Memory B cell (primary cell): ENCODE measurements at regions not wholly inside any gene's neighbourhood (a gene's known extent, or its start where the extent isn't known, plus 50 kb on each side); places are given as distances from the start of the nearest gene placed in this dataset.
"Not testable (repeated sequence)": the region's sequence is repeated elsewhere in the genome, so short reads cannot be mapped to it uniquely, and the experiment has no call there.

Experiments used
- ATAC-seq: fragments of 150-1000 bp; cut with Tn5 transposase; 2 replicates; pipeline ENCODE4 v1.10.0; 2021; ENCODE audit warnings: low read depth, mild to moderate bottlenecking, moderate library complexity
- DNase-seq, 2 donors: peaks; one replicate each; pipeline ENCODE4 v3.0.0; 2022; ENCODE audit warnings: low spot score in 2 of 2
- H3K27ac Mint-ChIP-seq: one replicate; pipeline ENCODE4 v1.8.0; 2022; ENCODE audit warnings: mild to moderate bottlenecking, moderate library complexity, mixed read lengths
- H3K27me3 Mint-ChIP-seq: one replicate; pipeline ENCODE4 v1.8.0; 2022; ENCODE audit warnings: mixed read lengths
- H3K36me3 Mint-ChIP-seq: one replicate; pipeline ENCODE4 v1.8.0; 2022; ENCODE audit warnings: mild to moderate bottlenecking, mixed read lengths
- H3K4me1 Mint-ChIP-seq: one replicate; pipeline ENCODE4 v1.8.0; 2022; ENCODE audit warnings: mixed read lengths
- H3K4me3 Mint-ChIP-seq: one replicate; pipeline ENCODE4 v1.8.0; 2022; ENCODE audit warnings: mild to moderate bottlenecking, moderate library complexity, mixed read lengths
- H3K9me3 Mint-ChIP-seq: one replicate; pipeline ENCODE4 v1.8.0; 2022; ENCODE audit warnings: mixed read lengths

DNA sequence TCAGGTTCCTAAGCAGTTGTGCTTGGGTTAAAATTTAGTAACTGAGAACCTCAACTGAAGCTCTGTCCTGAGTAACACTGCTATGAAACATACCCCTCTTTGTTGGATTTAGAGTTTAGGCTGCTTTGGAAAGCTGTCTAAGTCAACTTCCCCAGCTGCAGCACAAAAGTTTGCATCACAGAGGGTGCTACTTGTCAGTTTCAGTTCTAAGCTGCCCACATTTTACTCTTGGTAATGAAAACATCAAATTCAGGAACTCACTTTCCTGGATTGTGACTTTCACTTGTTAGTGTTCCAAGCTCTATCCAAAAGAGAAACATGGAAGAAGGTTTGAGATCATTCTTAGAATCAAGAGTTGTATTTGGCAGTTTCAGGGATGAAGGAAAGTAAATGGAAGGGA lies 191.7 kb upstream of the NFIA start:
- DNase-seq (no peak), ATAC-seq (no peak)
- Mint-ChIP-seq H3K36me3 (no peaks in the 10 kb centered on the region), H3K27ac (no peak overlapping the region), H3K4me3 (no peak overlapping the region), H3K27me3 (no peaks in the 10 kb centered on the region), H3K4me1 (no peaks in the 10 kb centered on the region), H3K9me3 (no peaks in the 10 kb centered on the region)

DNA sequence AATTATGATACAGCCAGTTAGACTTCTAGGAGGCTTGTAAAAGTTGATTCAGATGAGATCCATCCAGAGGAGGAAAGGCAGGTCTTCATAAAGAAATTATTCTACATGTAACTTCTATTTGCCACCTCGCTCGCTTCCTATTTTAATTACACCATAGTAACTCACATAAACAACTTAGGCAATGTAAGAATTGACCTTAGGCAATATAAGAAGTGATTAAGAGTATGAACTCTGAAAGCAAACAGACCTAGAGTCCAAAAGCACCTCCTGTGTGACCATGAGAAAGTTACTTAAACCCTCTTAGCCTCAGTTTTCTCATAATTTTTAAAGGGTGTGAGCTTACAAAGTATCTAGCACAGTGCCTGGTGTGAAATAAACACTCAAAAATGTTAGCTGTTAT lies 192.7 kb upstream of the NFIA start:
- no peaks in the 10 kb centered on the region for H3K36me3 Mint-ChIP-seq

DNA sequence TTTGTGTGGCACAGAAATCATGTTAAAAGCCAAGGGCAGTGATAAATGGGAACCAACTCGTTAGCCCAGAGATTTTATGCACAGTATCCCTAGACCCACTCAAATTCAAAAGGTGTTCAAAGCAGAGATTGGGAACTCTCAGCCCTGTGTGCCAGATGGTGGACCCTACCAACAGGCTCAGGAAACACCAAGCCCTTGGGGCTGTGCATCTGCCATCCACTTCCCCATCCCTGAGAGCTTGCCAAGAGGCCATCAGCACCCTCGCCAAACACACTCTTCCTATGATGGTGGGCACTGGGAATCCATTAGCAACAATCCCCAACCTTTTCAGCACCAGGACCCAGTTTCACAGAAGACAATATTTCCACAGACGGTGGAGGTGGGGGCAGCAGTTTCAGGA lies 194.2 kb upstream of the NFIA start:
- Mint-ChIP-seq H3K9me3 (no peaks in the 10 kb centered on the region), H3K4me3 (no peak overlapping the region), H3K36me3 (no peaks in the 10 kb centered on the region), H3K27ac (no peak overlapping the region), H3K4me1 (no peaks in the 10 kb centered on the region), H3K27me3 (no peaks in the 10 kb centered on the region)
- DNase-seq (no peak), ATAC-seq (no peak)

More for the DNA sequence above, 192.7 kb upstream of the NFIA start:
- Mint-ChIP-seq H3K27me3 (no peaks in the 10 kb centered on the region), H3K9me3 (no peaks in the 10 kb centered on the region), H3K4me1 (no peaks in the 10 kb centered on the region), H3K4me3 (no peak overlapping the region), H3K27ac (no peak overlapping the region)
- ATAC-seq (no peak), DNase-seq (no peak)

DNA sequence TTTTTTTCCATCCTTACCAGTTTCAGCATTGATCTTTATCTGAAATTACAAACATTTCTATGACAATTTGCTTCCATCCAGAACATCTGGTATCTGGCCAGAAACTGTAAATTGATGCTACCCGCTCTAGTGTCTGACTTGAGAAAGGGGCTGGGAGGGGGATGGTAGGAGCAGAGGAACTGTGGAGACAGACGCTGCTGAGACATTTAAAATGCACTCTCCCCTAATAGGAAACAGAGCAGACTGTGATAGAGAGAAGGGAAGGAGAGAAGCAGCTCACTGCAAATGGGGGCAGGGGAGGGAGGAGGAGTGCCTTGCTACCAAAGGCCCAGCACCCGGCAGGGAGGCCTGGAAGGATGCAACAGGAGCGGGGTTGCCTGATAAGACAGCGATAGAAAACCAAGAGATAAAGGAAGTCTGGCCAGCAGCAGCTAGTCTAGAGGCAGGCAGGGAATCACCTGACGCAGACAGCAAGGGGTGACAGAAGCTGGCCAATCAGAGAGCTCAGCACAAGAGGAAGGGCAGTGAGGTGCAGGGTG lies 195.5 kb upstream of the NFIA start:
- Mint-ChIP-seq H3K27ac (no peak overlapping the region), H3K9me3 (no peaks in the 10 kb centered on the region), H3K4me3 (no peak overlapping the region), H3K36me3 (no peaks in the 10 kb centered on the region), H3K4me1 (no peaks in the 10 kb centered on the region), H3K27me3 (no peaks in the 10 kb centered on the region)
- ATAC-seq (no peak), DNase-seq (no peak)

DNA sequence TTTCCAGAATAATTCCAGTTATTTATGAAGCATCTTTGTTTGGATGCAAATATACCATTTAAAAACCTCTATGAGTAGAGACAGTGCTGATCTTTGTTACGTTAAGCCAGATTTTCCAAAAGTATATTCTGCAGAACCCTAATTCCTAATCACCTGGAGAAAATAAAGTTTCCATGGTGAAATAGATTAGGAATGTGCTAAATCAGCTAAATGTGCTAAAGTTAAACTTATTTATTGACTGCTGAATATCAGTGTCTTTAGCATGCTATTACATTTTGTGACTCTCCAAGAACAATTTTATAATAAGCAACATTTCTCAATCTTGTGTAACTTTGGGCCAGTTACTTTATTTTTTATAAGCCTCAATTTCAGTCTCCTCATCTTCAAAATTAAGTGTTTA lies 196.3 kb upstream of the NFIA start:
- Mint-ChIP-seq H3K27ac (no peak overlapping the region), H3K4me1 (no peaks in the 10 kb centered on the region), H3K27me3 (no peaks in the 10 kb centered on the region), H3K9me3 (no peaks in the 10 kb centered on the region), H3K4me3 (no peak overlapping the region), H3K36me3 (no peaks in the 10 kb centered on the region)
- no peak for ATAC-seq
- no peak for DNase-seq

DNA sequence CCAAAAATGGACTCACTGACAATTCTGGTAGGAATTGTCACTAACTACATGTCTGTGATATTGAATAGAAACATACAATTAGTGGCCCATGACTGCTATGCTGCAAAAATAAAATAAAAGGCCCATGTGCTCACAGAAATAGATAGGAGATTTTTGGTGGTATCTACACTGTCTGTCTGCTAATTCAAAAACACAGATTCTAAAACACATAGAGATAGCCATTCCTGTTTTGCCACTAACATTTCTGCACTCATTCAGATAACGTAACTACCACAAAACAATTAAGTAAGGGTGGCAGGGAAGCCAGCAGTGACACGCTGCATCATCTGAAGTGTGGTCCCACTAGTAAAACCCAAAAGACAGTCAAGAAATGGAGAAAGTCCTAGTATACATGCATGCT lies 202.2 kb upstream of the NFIA start:
- Mint-ChIP-seq H3K4me1 (no peaks in the 10 kb centered on the region), H3K9me3 (peaks cover 4% of the 10 kb centered on the region), H3K36me3 (no peaks in the 10 kb centered on the region), H3K4me3 (no peak overlapping the region), H3K27me3 (peaks cover 6% of the 10 kb centered on the region), H3K27ac (no peak overlapping the region)
- no peak for DNase-seq
- no peak for ATAC-seq

DNA sequence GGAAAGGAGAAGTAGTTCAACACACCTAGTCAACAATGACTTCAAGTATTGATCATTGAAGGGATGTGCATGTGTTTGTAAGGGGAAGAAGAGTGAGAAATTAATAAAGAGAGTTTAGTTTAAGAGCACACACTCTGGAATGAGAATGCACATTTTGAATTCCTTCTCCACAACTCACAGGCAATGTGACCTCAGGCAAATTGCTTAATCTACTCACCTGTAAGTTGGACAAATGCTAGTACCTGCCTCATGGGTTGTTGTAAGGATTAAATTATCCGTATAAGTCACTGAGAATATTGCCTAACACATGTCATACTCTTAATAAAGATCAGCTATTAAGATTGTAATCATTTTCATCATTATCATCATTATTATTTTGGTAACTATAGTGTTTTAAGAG lies 204.0 kb upstream of the NFIA start:
- Mint-ChIP-seq H3K27me3 (peaks cover 6% of the 10 kb centered on the region), H3K4me1 (no peaks in the 10 kb centered on the region), H3K9me3 (peaks cover 4% of the 10 kb centered on the region), H3K4me3 (no peak overlapping the region), H3K27ac (no peak overlapping the region), H3K36me3 (no peaks in the 10 kb centered on the region)
- DNase-seq, result no peak
- no peak for ATAC-seq

DNA sequence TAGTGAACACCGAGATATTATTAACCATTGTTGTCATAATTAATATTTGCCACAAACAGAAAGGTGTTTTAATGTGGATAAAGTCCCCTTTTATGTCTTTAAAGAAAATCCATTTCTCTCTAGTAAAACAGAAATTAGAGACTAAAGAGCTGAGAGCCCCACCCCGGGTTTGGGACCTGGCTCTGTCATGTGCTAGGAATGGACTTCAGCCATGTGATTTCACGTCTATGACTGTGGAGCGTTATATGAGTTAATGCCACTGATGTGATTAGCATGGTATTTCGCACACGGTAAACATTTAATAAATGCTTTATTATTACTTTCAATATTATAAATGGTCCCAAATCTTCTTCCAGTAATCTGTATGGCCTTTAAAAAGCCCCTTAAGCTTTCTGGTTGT lies 205.0 kb upstream of the NFIA start:
- no peaks in the 10 kb centered on the region for H3K4me1 Mint-ChIP-seq
- no peaks in the 10 kb centered on the region for H3K36me3 Mint-ChIP-seq
- H3K27ac Mint-ChIP-seq, result no peak overlapping the region
- DNase-seq, result no peak
- ATAC-seq, result no peak
- H3K27me3 Mint-ChIP-seq, result peaks cover 6% of the 10 kb centered on the region
- H3K4me3 Mint-ChIP-seq, result no peak overlapping the region
- H3K9me3 Mint-ChIP-seq, result peaks cover 4% of the 10 kb centered on the region

DNA sequence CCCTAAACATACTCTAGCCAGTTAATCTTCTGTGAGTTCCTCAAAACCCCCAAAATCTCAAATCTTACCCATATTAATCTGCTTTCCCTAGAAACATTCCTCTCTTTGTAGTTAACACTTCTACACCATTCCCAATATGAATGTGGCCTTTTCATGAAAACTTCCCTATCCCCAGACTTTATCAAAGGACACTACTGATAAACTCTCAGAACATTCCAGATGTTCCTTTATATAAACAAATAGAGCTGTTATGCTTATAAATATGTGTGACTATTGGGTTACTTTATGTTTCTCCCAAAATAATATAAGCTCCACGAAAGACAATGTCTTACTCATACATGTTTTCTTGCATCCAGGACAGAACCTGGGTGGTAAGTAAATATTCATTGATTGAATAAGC lies 205.4 kb upstream of the NFIA start:
- Mint-ChIP-seq H3K9me3 (peaks cover 4% of the 10 kb centered on the region), H3K27me3 (peaks cover 6% of the 10 kb centered on the region), H3K27ac (no peak overlapping the region), H3K36me3 (no peaks in the 10 kb centered on the region), H3K4me1 (no peaks in the 10 kb centered on the region), H3K4me3 (no peak overlapping the region)
- ATAC-seq (no peak), DNase-seq (no peak)

DNA sequence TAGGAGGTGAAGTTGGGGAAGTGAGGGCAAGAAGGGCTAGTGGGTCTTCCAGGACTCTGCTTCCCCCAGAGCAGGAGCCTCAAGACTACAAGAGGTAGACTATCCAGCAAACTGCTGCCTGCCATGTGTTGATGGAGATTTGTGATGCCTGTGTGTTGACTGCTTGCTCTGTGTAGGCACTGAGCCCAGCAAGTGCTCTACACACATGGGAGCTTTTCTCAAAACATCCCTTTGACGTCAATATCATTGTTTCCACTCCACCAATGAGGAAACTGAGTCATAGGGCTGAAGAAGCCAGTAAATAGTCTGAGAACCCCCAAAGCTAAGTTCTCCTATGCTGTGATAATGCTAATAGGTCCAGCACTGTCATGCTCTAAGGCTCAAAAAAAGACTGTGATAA lies 207.2 kb upstream of the NFIA start:
- Mint-ChIP-seq H3K4me1 (no peaks in the 10 kb centered on the region), H3K27me3 (peaks cover 8% of the 10 kb centered on the region), H3K27ac (no peak overlapping the region), H3K36me3 (no peaks in the 10 kb centered on the region), H3K4me3 (no peak overlapping the region), H3K9me3 (peaks cover 4% of the 10 kb centered on the region)
- DNase-seq (no peak), ATAC-seq (no peak)

DNA sequence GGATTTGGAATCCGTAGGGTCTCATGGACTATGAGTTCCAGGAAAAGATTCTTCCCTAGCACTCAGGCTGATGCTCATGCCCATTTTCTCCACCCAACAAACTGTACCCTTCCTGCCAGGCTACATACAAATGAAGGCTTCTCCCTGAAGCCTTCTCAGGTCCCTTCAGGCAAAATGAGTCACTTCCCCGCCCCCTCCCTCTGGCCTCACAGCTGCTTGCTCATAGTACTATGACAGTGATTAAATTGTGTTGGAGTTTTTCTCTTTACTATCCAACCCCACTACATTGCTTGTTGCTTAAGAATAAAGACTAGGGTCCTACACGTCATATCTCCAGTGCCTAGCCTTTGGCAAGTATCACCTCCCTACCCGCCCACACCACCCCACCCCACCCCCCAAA lies 207.6 kb upstream of the NFIA start:
- peaks cover 8% of the 10 kb centered on the region for H3K27me3 Mint-ChIP-seq
- no peak for ATAC-seq
- H3K4me3 Mint-ChIP-seq, result no peak overlapping the region
- no peaks in the 10 kb centered on the region for H3K36me3 Mint-ChIP-seq
- H3K4me1 Mint-ChIP-seq, result no peaks in the 10 kb centered on the region
- no peak overlapping the region for H3K27ac Mint-ChIP-seq
- peaks cover 4% of the 10 kb centered on the region for H3K9me3 Mint-ChIP-seq
- no peak for DNase-seq

DNA sequence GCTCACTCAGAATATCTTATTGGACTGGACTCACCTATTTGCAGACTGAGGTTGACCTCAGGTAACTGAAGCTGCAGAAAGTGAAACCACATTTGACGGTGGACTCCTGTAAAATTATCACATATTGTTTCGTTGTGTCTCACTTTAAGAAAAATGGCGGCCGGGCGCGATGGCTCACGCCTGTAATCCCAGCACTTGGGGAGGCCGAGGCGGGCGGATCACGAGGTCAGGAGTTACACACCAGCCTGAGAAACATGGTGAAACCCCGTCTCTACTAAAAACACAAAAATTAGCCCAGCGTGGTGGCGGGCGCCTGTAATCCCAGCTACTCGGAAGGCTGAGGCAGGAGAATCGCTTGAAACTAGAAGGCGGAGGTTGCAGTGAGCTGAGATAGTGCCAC lies 209.0 kb upstream of the NFIA start:
- not testable (repeated sequence) for H3K36me3 Mint-ChIP-seq, H3K4me3 Mint-ChIP-seq, DNase-seq, ATAC-seq, H3K27ac Mint-ChIP-seq, H3K27me3 Mint-ChIP-seq, H3K4me1 Mint-ChIP-seq, H3K9me3 Mint-ChIP-seq

DNA sequence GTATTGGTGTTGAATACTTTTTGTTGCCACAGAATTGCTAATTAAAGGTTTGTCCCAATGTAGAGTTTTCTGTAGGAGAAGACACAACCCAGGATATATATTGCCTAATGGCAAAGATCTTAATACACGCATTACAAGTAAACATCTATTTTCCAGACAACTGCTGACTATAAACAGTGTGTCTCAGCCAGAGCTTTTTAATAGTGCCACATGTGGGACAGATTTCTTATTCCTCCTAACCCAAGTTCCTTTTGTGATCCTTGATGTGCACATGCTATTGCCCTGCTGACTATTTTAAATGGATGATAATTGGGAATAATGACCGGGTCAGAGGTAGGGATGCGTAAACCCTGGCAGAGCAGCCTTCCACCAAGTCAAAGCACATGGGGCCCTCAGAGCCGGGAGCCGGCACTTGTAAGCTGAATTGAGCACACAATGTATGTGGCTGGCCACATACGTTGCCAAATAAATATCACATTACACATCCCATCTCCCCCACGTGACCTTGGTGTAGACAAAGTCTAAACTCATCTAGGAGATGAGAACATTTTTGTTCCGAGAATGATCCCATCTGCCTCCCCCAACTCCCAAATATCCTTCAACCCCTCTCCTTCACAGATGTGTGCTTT lies 209.8 kb upstream of the NFIA start:
- H3K4me1 Mint-ChIP-seq, result no peaks in the 10 kb centered on the region
- H3K27me3 Mint-ChIP-seq, result peaks cover 7% of the 10 kb centered on the region
- no peaks in the 10 kb centered on the region for H3K36me3 Mint-ChIP-seq
- ATAC-seq, result no peak
- H3K27ac Mint-ChIP-seq, result no peak overlapping the region
- DNase-seq, result no peak
- H3K4me3 Mint-ChIP-seq, result no peak overlapping the region
- peaks cover 4% of the 10 kb centered on the region for H3K9me3 Mint-ChIP-seq

DNA sequence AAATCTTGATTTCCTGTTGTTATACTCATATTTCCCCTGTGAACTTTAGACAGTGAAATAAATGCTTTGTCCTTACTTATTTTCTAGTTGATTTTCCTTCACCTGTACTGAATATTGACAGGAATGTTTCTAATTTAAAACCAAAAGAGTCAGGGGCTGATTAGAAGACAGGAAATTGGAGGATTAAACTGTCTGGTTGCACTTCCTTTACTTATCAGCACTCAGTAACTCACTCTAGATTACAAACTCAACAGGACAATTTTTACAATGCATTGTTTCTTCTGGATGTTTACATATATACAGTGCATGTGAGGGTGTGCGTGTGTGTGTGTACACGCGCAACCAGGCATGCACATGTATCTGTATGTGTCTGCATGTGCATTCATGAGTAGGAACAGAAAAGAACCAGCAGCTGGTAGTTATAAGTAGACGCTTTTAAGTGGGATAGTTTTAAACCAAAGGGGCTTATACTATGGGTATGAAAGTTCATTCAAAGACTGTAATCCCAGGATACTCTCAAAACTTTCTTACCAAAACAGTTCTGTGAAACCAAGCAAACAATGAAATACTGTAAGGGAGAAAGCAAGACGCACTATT lies 212.0 kb upstream of the NFIA start:
- Mint-ChIP-seq H3K4me1 (no peaks in the 10 kb centered on the region), H3K4me3 (no peak overlapping the region), H3K27ac (no peak overlapping the region), H3K9me3 (no peaks in the 10 kb centered on the region), H3K36me3 (no peaks in the 10 kb centered on the region), H3K27me3 (peaks cover 3% of the 10 kb centered on the region)
- no peak for ATAC-seq
- DNase-seq, result no peak
